ENCODE measurements at regions not wholly inside any gene's neighbourhood (a gene's known extent, or its start where the extent isn't known, plus 50 kb on each side); places are given as distances from the start of the nearest gene placed in this dataset.

GRCh38 chr14:71536927-71537772, 395.1 kb upstream of the RGS6 start:
- no peaks in the 10 kb centered on the region for H3K36me3 ChIP-seq (ENCODE audit: control insufficient read depth, insufficient read depth, low read length)
- no peak overlapping the region for H3K4me3 ChIP-seq (ENCODE audit: extremely low read depth, insufficient read depth, low read length, poor library complexity, severe bottlenecking)
- no peaks in the 10 kb centered on the region for H3K9me3 ChIP-seq (ENCODE audit: control insufficient read depth, low read length)
- H3K4me1 ChIP-seq (ENCODE audit: control insufficient read depth, insufficient read depth, low read length, poor library complexity, severe bottlenecking): peaks cover 12% of the 10 kb centered on the region
- 93 to 100% methylated on average over 3 to 4 of the region's 9 CpGs for WGBS, 2 experiments (ENCODE audit: insufficient coverage in 2 of 2)
- H3K27ac ChIP-seq (ENCODE audit: low read depth, low read length, severe bottlenecking): no peak overlapping the region

GRCh38 chr14:71538288-71538687, 393.9 kb upstream of the RGS6 start:
- no peak overlapping the region for H3K4me3 ChIP-seq (ENCODE audit: extremely low read depth, insufficient read depth, low read length, poor library complexity, severe bottlenecking)
- no peak overlapping the region for H3K27ac ChIP-seq (ENCODE audit: low read depth, low read length, severe bottlenecking)
- H3K36me3 ChIP-seq (ENCODE audit: control insufficient read depth, insufficient read depth, low read length): no peaks in the 10 kb centered on the region
- H3K4me1 ChIP-seq (ENCODE audit: control insufficient read depth, insufficient read depth, low read length, poor library complexity, severe bottlenecking): peaks cover 12% of the 10 kb centered on the region
- 61 to 78% methylated on average over 2 to 3 of the region's 4 CpGs for WGBS, 2 experiments (ENCODE audit: insufficient coverage in 2 of 2)
- no peaks in the 10 kb centered on the region for H3K9me3 ChIP-seq (ENCODE audit: control insufficient read depth, low read length)

GRCh38 chr14:71538938-71539649, 393.1 kb upstream of the RGS6 start:
- no peak overlapping the region for H3K4me3 ChIP-seq (ENCODE audit: extremely low read depth, insufficient read depth, low read length, poor library complexity, severe bottlenecking)
- H3K9me3 ChIP-seq (ENCODE audit: control insufficient read depth, low read length): no peaks in the 10 kb centered on the region
- 80% methylated on average over 1 of the region's 4 CpGs; no CpG with 5 or more reads in 1 of the 2 experiments for WGBS, 2 experiments (ENCODE audit: insufficient coverage in 2 of 2)
- peaks cover 12% of the 10 kb centered on the region for H3K4me1 ChIP-seq (ENCODE audit: control insufficient read depth, insufficient read depth, low read length, poor library complexity, severe bottlenecking)
- H3K36me3 ChIP-seq (ENCODE audit: control insufficient read depth, insufficient read depth, low read length): no peaks in the 10 kb centered on the region
- H3K27ac ChIP-seq (ENCODE audit: low read depth, low read length, severe bottlenecking): no peak overlapping the region

- WGBS, 2 experiments (ENCODE audit: insufficient coverage in 2 of 2): 86 to 94% methylated on average over 4 to 5 of the region's 8 CpGs
- H3K27ac ChIP-seq (ENCODE audit: low read depth, low read length, severe bottlenecking): peak overlapping the region; percentile 32
- H3K9me3 ChIP-seq (ENCODE audit: control insufficient read depth, low read length): no peaks in the 10 kb centered on the region
- no peaks in the 10 kb centered on the region for H3K36me3 ChIP-seq (ENCODE audit: control insufficient read depth, insufficient read depth, low read length)
- no peak overlapping the region for H3K4me3 ChIP-seq (ENCODE audit: extremely low read depth, insufficient read depth, low read length, poor library complexity, severe bottlenecking)
- peaks cover 12% of the 10 kb centered on the region for H3K4me1 ChIP-seq (ENCODE audit: control insufficient read depth, insufficient read depth, low read length, poor library complexity, severe bottlenecking)
Observed at GRCh38 chr14:71539650-71540285, 392.5 kb upstream of the RGS6 start.

GRCh38 chr14:71541271-71541670, 391.0 kb upstream of the RGS6 start:
- Histone ChIP-seq H3K36me3 (ENCODE audit: control insufficient read depth, insufficient read depth, low read length) (no peaks in the 10 kb centered on the region), H3K4me3 (ENCODE audit: extremely low read depth, insufficient read depth, low read length, poor library complexity, severe bottlenecking) (no peak overlapping the region), H3K4me1 (ENCODE audit: control insufficient read depth, insufficient read depth, low read length, poor library complexity, severe bottlenecking) (peaks cover 12% of the 10 kb centered on the region), H3K27ac (ENCODE audit: low read depth, low read length, severe bottlenecking) (no peak overlapping the region), H3K9me3 (ENCODE audit: control insufficient read depth, low read length) (no peaks in the 10 kb centered on the region)
- WGBS, 2 experiments (ENCODE audit: insufficient coverage in 2 of 2): 100% methylated on average over 1 of the region's 3 CpGs

GRCh38 chr14:71541973-71542690, 390.1 kb upstream of the RGS6 start:
- 83 to 93% methylated on average over 4 of the region's 5 CpGs for WGBS, 2 experiments (ENCODE audit: insufficient coverage in 2 of 2)
- H3K4me3 ChIP-seq (ENCODE audit: extremely low read depth, insufficient read depth, low read length, poor library complexity, severe bottlenecking): no peak overlapping the region

GRCh38 chr14:71549421-71550050, 382.7 kb upstream of the RGS6 start:
- Histone ChIP-seq H3K36me3 (ENCODE audit: control insufficient read depth, insufficient read depth, low read length) (no peaks in the 10 kb centered on the region), H3K4me3 (ENCODE audit: extremely low read depth, insufficient read depth, low read length, poor library complexity, severe bottlenecking) (no peak overlapping the region), H3K27ac (ENCODE audit: low read depth, low read length, severe bottlenecking) (no peak overlapping the region), H3K9me3 (ENCODE audit: control insufficient read depth, low read length) (no peaks in the 10 kb centered on the region), H3K4me1 (ENCODE audit: control insufficient read depth, insufficient read depth, low read length, poor library complexity, severe bottlenecking) (peaks cover 5% of the 10 kb centered on the region)
- 91 to 98% methylated on average over 4 to 6 of the region's 6 CpGs for WGBS, 2 experiments (ENCODE audit: insufficient coverage in 2 of 2)

More at GRCh38 chr14:71541973-71542690, 390.1 kb upstream of the RGS6 start:
- no peaks in the 10 kb centered on the region for H3K36me3 ChIP-seq (ENCODE audit: control insufficient read depth, insufficient read depth, low read length)
- H3K9me3 ChIP-seq (ENCODE audit: control insufficient read depth, low read length): no peaks in the 10 kb centered on the region
- no peak overlapping the region for H3K27ac ChIP-seq (ENCODE audit: low read depth, low read length, severe bottlenecking)
- H3K4me1 ChIP-seq (ENCODE audit: control insufficient read depth, insufficient read depth, low read length, poor library complexity, severe bottlenecking): peaks cover 12% of the 10 kb centered on the region

- H3K36me3 ChIP-seq (ENCODE audit: control insufficient read depth, insufficient read depth, low read length): no peaks in the 10 kb centered on the region
- H3K4me1 ChIP-seq (ENCODE audit: control insufficient read depth, insufficient read depth, low read length, poor library complexity, severe bottlenecking): peaks cover 8% of the 10 kb centered on the region
- no peaks in the 10 kb centered on the region for H3K9me3 ChIP-seq (ENCODE audit: control insufficient read depth, low read length)
- H3K27ac ChIP-seq (ENCODE audit: low read depth, low read length, severe bottlenecking): no peak overlapping the region
- no peak overlapping the region for H3K4me3 ChIP-seq (ENCODE audit: extremely low read depth, insufficient read depth, low read length, poor library complexity, severe bottlenecking)
- WGBS, 2 experiments (ENCODE audit: insufficient coverage in 2 of 2): 80 to 100% methylated on average over 1 of the region's 2 CpGs
Observed at GRCh38 chr14:71550367-71550766, 381.9 kb upstream of the RGS6 start.

- Histone ChIP-seq H3K4me3 (ENCODE audit: extremely low read depth, insufficient read depth, low read length, poor library complexity, severe bottlenecking) (no peak overlapping the region), H3K27ac (ENCODE audit: low read depth, low read length, severe bottlenecking) (peak overlapping the region; percentile 45), H3K36me3 (ENCODE audit: control insufficient read depth, insufficient read depth, low read length) (no peaks in the 10 kb centered on the region), H3K4me1 (ENCODE audit: control insufficient read depth, insufficient read depth, low read length, poor library complexity, severe bottlenecking) (peaks cover 11% of the 10 kb centered on the region), H3K9me3 (ENCODE audit: control insufficient read depth, low read length) (no peaks in the 10 kb centered on the region)
- WGBS, 2 experiments (ENCODE audit: insufficient coverage in 2 of 2): 89 to 90% methylated on average over 2 of the region's 2 CpGs
Observed at GRCh38 chr14:71551291-71551950, 380.8 kb upstream of the RGS6 start.

Data from mesodermal cell (in vitro differentiated cells).